Omental fat pad (tissue), 3 donors: ENCODE measurements at regions not wholly inside any gene's neighbourhood (a gene's known extent, or its start where the extent isn't known, plus 50 kb on each side); places are given as distances from the start of the nearest gene placed in this dataset.

Experiments
- ATAC-seq: fragments of 150-250 bp; one replicate; pipeline ENCODE4 v1.9.1; 2016; ENCODE audit warnings: mild to moderate bottlenecking, moderate library complexity; ENCODE audit not compliant: low FRiP score
- DNase-seq: peaks from one replicate; pipeline ENCODE4 v3.0.0-alpha.2; 2019; ENCODE audit warnings: low spot score
- TF ChIP-seq, protein P1 (sequence below), 3 donors: fragments of 450-650 bp; IDR thresholded peaks; one replicate each; pipeline ENCODE4 v1.5.1; 2016 to 2017; ENCODE audit warnings: antibody characterized with exemption in 3 of 3, mild to moderate bottlenecking in 3 of 3, moderate library complexity in 2 of 3

DNA sequence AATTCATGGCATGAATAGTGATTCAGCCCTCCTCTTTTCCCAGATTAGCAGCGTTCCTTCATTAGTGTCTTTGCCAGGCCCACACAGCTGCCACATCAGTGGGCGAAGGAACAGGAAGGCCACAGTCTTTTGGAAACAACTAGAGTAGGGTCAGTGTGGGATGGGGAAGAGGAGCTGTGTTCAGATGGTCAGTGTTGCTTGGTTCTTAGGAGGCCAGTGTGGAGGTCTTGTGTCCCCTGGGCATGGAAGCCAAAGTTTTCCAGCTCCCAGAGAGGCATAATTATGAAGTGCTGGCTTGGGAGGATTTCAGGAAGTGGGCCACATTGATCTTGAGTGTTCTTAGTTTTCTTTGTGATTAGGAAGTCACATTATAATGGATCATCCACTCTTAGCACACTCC lies 269.6 kb downstream of the PSAT1 start:
- no peak for ATAC-seq
- no peak for DNase-seq
- TF ChIP-seq, protein P1, sequence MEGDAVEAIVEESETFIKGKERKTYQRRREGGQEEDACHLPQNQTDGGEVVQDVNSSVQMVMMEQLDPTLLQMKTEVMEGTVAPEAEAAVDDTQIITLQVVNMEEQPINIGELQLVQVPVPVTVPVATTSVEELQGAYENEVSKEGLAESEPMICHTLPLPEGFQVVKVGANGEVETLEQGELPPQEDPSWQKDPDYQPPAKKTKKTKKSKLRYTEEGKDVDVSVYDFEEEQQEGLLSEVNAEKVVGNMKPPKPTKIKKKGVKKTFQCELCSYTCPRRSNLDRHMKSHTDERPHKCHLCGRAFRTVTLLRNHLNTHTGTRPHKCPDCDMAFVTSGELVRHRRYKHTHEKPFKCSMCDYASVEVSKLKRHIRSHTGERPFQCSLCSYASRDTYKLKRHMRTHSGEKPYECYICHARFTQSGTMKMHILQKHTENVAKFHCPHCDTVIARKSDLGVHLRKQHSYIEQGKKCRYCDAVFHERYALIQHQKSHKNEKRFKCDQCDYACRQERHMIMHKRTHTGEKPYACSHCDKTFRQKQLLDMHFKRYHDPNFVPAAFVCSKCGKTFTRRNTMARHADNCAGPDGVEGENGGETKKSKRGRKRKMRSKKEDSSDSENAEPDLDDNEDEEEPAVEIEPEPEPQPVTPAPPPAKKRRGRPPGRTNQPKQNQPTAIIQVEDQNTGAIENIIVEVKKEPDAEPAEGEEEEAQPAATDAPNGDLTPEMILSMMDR (IDR thresholded peaks at IDR 0.05) = no peak

DNA sequence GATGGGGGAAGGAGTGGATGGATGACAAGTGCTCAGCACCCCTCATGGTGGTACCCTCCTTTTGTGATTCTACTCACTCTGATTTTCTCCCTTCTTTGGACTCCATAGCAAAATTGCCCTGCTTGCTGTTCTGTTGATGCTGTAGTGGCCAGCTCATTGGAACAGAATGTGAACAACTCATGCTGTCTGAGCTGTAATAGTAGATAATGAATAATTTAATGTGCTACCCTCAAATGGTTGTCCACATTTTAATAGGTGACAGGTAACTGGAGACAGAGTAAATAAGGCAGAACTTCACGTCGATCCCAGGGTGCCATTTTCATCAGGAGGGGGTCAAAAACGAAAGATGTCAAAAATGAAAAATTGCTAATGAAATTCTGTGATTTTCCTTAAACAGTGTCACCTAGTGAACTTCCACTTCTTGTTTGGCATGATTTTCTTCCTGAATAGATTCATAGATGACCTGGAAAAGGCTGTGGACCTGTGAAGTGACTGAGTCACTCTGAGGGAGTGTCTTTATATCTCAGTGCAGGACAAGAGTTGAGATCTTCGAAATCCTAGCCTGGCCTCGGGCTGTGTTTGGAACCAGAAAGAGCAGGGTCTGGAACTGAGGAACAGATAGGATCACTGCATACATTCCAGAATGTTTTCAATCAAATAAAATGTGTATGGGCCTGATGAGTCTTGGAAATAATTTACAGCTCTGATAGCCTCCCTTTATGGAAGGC lies 270.2 kb downstream of the PSAT1 start:
- no peak for DNase-seq
- TF ChIP-seq, protein P1 (IDR thresholded peaks at IDR 0.05) = no peak
- ATAC-seq = no peak

DNA sequence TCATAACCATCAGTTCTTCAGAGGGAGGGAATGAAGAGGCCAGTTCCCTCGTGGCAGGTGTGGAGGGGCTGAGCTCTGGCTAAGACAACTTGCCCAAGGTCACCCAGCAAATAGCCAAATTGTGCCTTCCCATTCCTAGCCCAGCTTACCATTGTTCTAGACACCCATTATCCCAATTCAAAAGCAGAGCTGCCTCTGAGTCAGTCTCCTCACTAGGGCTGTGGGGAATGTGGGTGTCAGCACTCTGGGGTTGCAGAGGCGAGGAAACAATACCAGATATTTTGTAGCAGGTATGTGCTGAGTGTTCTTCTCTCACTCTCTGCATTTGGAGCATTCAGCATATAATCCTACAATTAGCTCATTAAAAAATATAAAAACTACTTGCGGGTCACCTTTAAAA lies 270.8 kb downstream of the PSAT1 start:
- TF ChIP-seq, protein P1 (IDR thresholded peaks at IDR 0.05) = no peak
- no peak for DNase-seq
- no peak for ATAC-seq

DNA sequence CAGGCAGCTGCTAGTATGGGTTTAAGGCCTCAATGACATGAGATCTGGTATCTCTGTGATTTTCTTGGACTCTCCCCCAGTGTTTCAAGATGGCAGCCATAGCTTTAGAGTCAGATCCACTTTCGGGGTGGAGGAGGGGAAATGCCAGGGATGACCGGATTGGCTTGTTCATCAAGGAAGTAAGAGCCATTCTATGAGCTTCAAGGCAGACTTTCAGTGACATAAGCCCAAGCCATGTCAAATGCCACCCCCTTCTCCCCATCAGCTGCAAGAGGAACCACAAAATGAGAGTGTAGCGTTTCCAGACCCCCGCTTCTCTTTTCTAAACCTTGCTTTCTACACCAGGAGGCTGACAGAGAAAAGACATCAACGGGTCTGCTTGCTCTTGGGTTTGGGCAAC lies 271.8 kb downstream of the PSAT1 start:
- DNase-seq (no peak), ATAC-seq (no peak)
- TF ChIP-seq, protein P1 (IDR thresholded peaks at IDR 0.05) = no peak

DNA sequence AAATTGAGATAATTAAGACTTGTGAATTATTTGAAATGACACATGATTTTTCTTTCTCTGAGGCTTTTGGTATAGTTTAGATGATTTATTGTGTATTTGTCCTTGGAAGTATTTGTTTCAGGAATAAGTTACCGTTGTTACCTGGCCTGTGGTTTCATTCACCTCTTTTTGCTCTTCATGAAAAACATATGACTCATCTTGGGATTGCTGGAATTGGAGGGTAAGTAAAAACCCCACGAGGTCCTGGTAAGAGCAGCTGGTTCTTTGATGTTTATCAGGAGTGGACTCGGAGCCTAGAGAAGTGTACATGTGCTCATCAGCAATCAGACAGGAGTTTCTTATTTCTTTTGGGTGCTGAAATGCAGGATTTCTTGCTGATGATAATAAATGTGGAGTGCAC lies 275.3 kb downstream of the PSAT1 start:
- no peak for DNase-seq
- ATAC-seq = no peak
- TF ChIP-seq, protein P1 (IDR thresholded peaks at IDR 0.05) = no peak

DNA sequence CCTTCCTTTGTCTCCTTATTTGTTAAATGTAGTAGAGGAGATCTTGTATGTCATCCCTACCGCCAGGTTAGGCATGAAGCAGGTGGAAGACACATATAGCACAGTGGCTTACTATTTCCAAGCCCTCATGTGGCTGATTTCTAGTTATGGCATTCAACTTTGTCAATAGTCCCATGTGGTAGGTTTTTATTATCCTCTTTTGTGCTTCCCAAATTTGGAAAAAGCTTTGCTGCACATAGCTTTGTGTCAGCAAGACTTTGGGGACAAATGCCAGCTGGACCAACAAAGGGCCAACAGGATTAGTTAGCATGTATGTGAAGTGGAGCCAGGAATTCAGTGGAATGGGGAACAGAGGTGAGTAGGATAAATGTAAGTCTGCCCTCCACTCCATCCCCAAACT lies 276.3 kb downstream of the PSAT1 start:
- TF ChIP-seq, protein P1 (IDR thresholded peaks at IDR 0.05) = no peak
- ATAC-seq (no peak), DNase-seq (no peak)

DNA sequence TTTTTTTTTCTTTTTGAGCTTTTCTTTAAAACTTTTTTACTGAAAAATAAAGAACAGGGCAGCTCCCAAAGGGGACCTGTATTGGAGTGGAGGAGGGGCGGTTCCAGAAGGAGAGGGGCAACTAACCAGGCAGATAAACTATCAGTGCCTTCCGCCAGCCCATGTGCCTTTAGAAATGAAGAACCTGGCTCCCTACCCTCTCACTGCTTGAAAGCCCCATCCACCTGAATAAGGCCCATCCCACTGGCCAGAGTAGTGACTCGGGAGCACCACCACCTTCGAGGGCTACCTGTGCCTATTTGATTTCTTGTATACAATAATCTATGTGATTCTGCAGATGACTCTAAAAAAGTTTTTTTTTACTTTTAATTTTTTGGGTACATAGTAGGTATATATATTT lies 276.7 kb downstream of the PSAT1 start:
- ATAC-seq (no peak), DNase-seq (no peak)
- TF ChIP-seq, protein P1 (IDR thresholded peaks at IDR 0.05) = no peak
